DOHH2 (cell line): ENCODE measurements at regions not wholly inside any gene's neighbourhood (a gene's known extent, or its start where the extent isn't known, plus 50 kb on each side); places are given as distances from the start of the nearest gene placed in this dataset.

Experiments used
- H3F3A ChIP-seq: fragments of 200-600 bp; sonication (generic), shearing (Covaris generic); 2 replicates; pipeline ENCODE4 v1.6.0; 2016; ENCODE audit warnings: antibody characterized with exemption, mild to moderate bottlenecking; ENCODE audit not compliant: control insufficient read depth, insufficient read depth
- H3K27ac ChIP-seq: fragments of 200-600 bp; sonication (generic); 2 replicates; pipeline ENCODE4 v1.5.1; 2014; ENCODE audit warnings: low read depth, mild to moderate bottlenecking, low read length, moderate library complexity
- H3K27me3 ChIP-seq: fragments of 200-600 bp; sonication (generic); 2 replicates; pipeline ENCODE4 v1.6.1; 2014; ENCODE audit warnings: mild to moderate bottlenecking, low read length, mixed read lengths; ENCODE audit not compliant: control insufficient read depth
- H3K36me3 ChIP-seq: fragments of 200-600 bp; sonication (generic); 2 replicates; pipeline ENCODE4 v1.6.1; 2014; ENCODE audit warnings: mild to moderate bottlenecking, low read length, moderate library complexity, mixed read lengths; ENCODE audit not compliant: control insufficient read depth
- H3K4me1 ChIP-seq: fragments of 200-600 bp; sonication (generic); 2 replicates; pipeline ENCODE4 v1.6.1; 2014; ENCODE audit warnings: mild to moderate bottlenecking, low read length, mixed read lengths; ENCODE audit not compliant: control insufficient read depth
- H3K4me2 ChIP-seq: fragments of 200-600 bp; sonication (generic); 2 replicates; pipeline ENCODE4 v1.6.0; 2014; ENCODE audit warnings: mild to moderate bottlenecking, low read length, moderate library complexity
- H3K4me3 ChIP-seq: fragments of 200-600 bp; sonication (generic); 2 replicates; pipeline ENCODE4 v1.5.1; 2014; ENCODE audit warnings: mild to moderate bottlenecking, low read length, mixed read lengths
- H3K79me2 ChIP-seq: fragments of 200-600 bp; sonication (generic); 2 replicates; pipeline ENCODE4 v1.6.1; 2014; ENCODE audit warnings: mild to moderate bottlenecking, low read length, mixed read lengths; ENCODE audit not compliant: control insufficient read depth
- H3K9me2 ChIP-seq: fragments of 200-600 bp; sonication (generic); replicated peaks from 2 replicates; pipeline ENCODE4 v1.6.1; 2014; ENCODE audit warnings: mild to moderate bottlenecking, low read length, mixed read lengths; ENCODE audit not compliant: control insufficient read depth
- H3K9me3 ChIP-seq: fragments of 200-600 bp; sonication (generic); 2 replicates; pipeline ENCODE4 v1.6.1; 2014; ENCODE audit warnings: antibody characterized with exemption, low read length, mixed read lengths; ENCODE audit not compliant: control insufficient read depth, insufficient read depth
- H4K20me1 ChIP-seq: fragments of 200-600 bp; sonication (generic); 2 replicates; pipeline ENCODE4 v1.6.0; 2014; ENCODE audit warnings: low read depth, mild to moderate bottlenecking, antibody characterized with exemption, low read length, moderate library complexity; ENCODE audit not compliant: control insufficient read depth, insufficient read depth
- EZH2phosphoT487 ChIP-seq: fragments of 200-600 bp; sonication (generic); IDR thresholded peaks from 2 replicates; pipeline ENCODE4 v1.6.1; 2017; ENCODE audit warnings: borderline replicate concordance, mild to moderate bottlenecking, antibody characterized with exemption, low read length, moderate library complexity, mixed read lengths
- TF ChIP-seq, protein P1 (sequence below): fragments of 200-600 bp; sonication (generic); IDR thresholded peaks from one replicate; pipeline ENCODE4 v1.5.1; 2014; ENCODE audit warnings: antibody characterized with exemption, mild to moderate bottlenecking, low read depth, low read length; ENCODE audit not compliant: poor library complexity, severe bottlenecking

DNA sequence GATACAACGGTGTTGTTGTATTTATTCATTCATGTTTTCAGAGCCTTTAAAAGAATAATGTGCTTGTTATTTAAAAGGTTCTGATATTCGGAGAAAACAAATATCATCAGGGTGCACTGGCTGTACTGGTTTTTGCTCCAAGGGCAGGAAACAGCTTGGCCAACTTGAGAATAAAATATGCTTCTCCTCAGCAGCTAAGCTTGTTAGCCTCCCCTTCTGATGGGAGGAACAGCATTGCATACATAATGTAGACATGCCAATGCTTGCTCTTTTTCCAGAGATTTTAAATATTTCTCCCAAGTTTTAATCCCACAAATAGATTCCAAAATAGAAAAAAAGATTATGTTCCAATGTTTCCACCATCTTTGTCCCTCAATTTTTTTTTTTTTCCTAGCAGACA is 87.6 kb upstream of the RPL34 start:
- Histone ChIP-seq H3K79me2 (no peaks in the 10 kb centered on the region), H3K27me3 (no peaks in the 10 kb centered on the region), H3K4me3 (no peak overlapping the region), H3K9me3 (no peaks in the 10 kb centered on the region), H4K20me1 (no peaks in the 10 kb centered on the region), H3K9me2 (no peaks in the 10 kb centered on the region), H3K27ac (no peak overlapping the region), H3K4me2 (no peak overlapping the region), H3K4me1 (no peaks in the 10 kb centered on the region), H3F3A (no peaks in the 10 kb centered on the region), H3K36me3 (no peaks in the 10 kb centered on the region)
- TF ChIP-seq, protein P1, sequence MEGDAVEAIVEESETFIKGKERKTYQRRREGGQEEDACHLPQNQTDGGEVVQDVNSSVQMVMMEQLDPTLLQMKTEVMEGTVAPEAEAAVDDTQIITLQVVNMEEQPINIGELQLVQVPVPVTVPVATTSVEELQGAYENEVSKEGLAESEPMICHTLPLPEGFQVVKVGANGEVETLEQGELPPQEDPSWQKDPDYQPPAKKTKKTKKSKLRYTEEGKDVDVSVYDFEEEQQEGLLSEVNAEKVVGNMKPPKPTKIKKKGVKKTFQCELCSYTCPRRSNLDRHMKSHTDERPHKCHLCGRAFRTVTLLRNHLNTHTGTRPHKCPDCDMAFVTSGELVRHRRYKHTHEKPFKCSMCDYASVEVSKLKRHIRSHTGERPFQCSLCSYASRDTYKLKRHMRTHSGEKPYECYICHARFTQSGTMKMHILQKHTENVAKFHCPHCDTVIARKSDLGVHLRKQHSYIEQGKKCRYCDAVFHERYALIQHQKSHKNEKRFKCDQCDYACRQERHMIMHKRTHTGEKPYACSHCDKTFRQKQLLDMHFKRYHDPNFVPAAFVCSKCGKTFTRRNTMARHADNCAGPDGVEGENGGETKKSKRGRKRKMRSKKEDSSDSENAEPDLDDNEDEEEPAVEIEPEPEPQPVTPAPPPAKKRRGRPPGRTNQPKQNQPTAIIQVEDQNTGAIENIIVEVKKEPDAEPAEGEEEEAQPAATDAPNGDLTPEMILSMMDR: no peak
- no peak for TF ChIP-seq EZH2phosphoT487

DNA sequence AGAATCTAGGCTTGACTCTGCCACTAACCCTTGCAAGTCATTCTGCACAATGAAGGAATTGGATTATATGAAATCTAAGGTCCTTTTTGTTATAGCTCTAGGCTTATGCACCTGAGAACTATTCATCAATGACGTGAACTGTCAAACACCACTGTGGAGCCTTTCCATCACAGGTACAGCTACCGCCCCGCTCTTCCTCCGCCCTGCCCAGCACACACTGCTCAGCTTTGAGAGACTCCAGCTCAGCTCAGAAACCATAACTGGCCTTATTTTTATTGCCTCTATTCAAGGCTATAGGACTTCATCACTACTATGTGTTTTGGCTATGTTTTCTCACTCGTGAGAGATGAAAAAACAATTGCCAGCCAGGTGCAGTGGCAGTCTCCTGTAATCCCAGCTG is 88.2 kb upstream of the RPL34 start:
- H3K27ac ChIP-seq: no peak overlapping the region
- H3F3A ChIP-seq: no peaks in the 10 kb centered on the region
- no peaks in the 10 kb centered on the region for H3K79me2 ChIP-seq
- no peaks in the 10 kb centered on the region for H4K20me1 ChIP-seq
- H3K9me2 ChIP-seq: no peaks in the 10 kb centered on the region
- H3K4me3 ChIP-seq: no peak overlapping the region
- H3K36me3 ChIP-seq: no peaks in the 10 kb centered on the region
- H3K9me3 ChIP-seq: no peaks in the 10 kb centered on the region
- H3K4me2 ChIP-seq: no peak overlapping the region
- no peaks in the 10 kb centered on the region for H3K27me3 ChIP-seq
- no peaks in the 10 kb centered on the region for H3K4me1 ChIP-seq
- TF ChIP-seq EZH2phosphoT487: no peak
- TF ChIP-seq, protein P1: no peak

DNA sequence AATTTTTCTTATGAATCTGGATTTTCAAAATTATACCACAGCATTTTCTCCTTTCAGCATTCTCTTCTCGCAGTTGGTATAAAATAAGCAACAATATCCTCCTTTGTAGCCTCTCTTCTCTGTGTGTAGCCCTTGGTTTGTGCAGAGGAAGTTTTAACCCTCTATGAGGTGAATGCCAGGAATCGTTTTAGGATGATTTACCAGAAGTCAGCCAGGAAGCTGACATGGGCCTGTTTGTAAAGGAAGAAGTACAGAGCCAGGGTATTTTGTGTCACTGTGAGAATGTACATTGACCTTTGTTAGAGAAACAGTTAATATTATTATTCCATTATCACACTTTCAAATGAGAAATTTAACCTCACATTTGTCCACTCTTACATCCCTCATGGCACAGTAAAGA is 88.9 kb upstream of the RPL34 start:
- Histone ChIP-seq H3K9me3 (no peaks in the 10 kb centered on the region), H4K20me1 (no peaks in the 10 kb centered on the region), H3F3A (no peaks in the 10 kb centered on the region), H3K36me3 (no peaks in the 10 kb centered on the region), H3K9me2 (no peaks in the 10 kb centered on the region), H3K4me3 (no peak overlapping the region), H3K27me3 (no peaks in the 10 kb centered on the region), H3K4me1 (no peaks in the 10 kb centered on the region), H3K4me2 (no peak overlapping the region), H3K27ac (no peak overlapping the region), H3K79me2 (no peaks in the 10 kb centered on the region)
- no peak for TF ChIP-seq EZH2phosphoT487
- TF ChIP-seq, protein P1: no peak
